GM19023 (cell line): ENCODE measurements at regions not wholly inside any gene's neighbourhood (a gene's known extent, or its start where the extent isn't known, plus 50 kb on each side); places are given as distances from the start of the nearest gene placed in this dataset.

Experiments used
- ATAC-seq: cut with Tn5 transposase; IDR thresholded peaks from one replicate; pipeline ENCODE4 v1.9.1; 2021; ENCODE audit warnings: mild to moderate bottlenecking, moderate library complexity; ENCODE audit not compliant: unreplicated experiment

DNA sequence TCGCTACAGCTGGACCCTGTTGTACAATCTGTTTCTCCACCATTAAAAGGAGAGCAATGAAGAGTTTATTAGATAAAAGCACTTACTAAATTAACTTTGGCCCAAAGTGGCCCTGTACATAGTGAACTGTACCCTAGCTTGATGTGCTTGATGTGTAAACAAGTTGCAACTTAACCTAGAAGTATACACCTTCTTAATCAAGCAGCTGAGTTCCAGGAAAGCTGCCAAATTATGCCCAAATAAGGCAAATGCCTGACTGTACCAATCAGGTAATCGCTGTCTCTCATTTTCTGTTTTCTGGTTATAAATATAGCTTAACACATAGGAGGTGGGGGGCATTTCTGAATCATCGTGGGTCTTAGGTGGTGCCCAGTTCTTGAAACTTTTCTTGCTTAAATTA lies 704.8 kb upstream of the CBLB start:
- ATAC-seq: no peak

DNA sequence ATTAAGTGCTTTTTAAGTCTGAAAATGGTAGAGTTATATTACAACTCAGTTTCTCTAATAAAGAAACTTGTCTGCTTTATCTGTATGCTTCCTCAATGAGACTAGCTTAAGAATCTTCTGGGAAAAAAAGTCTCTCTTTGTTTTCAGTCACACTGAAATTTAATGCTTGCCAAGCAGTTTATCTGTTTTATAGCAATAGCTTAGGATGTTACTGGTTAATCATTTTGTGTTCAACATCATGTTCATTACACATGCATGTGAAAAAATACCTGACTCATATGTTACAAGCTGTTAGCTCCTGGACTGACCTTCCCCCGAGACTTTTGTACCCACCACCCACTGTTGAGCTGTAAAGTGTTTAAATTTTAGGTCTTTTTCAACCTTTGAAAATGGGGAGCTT lies 706.2 kb upstream of the CBLB start:
- ATAC-seq: no peak

DNA sequence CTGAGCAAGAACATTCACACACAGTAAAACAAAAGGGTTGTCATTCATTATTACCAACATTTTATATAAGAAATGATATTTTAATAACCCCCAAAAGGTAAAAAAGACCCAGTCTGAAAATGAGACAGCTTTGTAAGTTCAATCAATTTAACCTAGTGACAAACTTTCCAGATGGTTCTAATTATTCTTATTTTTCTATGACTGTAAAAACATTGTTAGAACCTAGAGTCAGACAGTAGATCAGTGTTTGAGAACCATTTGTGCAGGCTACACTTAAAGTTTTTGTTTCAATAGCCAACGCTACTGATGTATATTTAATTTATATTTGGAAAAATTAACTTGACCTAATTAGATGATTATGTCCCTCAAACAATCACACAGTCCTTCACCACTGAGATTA lies 708.4 kb upstream of the CBLB start:
- no peak for ATAC-seq

DNA sequence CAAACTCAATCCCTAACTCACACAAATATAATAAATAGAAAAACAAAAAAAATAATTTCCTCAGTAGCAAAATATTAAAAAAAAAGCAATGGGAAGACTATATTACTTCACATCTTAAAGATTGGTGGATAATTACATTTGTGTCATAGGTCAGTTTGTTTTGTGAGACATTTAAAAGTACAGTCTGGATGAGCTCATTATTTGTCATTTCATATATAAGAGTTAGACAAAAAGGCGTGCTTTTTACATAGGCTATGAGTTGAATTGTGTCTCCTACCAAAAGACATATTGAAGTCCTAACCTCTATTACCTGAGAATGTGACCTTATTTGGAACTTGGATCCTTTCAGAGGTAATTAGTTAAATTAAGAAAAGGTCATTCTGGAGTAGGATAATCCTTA lies 710.1 kb upstream of the CBLB start:
- no peak for ATAC-seq

DNA sequence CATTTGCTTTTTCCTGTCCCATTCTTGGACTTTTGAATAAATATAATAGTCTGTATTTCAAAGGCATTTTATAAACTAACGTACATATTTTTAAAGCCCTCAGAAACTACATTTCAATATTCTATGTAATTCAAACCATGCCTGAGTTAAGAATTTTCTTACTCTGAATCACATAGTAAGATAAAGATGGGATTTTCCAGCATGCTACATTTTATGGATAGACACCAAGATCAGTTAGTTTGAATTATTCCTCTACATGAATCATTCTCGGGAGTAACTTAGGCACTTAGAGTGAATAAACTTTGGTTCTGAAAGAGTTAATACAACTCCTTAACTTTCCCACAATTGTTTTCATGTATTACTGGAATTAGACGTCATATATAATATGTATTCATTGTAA lies 713.3 kb upstream of the CBLB start:
- ATAC-seq: no peak

DNA sequence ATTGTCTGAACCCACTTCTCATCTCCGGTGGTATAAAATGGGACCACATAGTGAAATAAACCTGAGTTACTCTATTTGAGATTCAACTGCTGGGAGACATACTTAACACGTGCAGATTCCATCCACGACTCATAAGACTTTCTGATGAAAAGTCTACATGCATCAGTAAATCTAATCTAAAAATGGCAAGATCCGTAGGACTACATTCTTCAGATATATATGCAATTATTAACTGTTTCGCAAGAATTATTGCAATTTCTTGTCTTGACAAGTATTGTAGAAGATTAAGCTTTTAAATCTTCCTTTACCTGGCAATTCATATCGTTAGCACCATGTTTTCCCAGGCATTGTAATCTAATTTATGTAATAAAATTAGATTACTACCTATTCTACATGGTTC lies 718.7 kb upstream of the CBLB start:
- no peak for ATAC-seq

DNA sequence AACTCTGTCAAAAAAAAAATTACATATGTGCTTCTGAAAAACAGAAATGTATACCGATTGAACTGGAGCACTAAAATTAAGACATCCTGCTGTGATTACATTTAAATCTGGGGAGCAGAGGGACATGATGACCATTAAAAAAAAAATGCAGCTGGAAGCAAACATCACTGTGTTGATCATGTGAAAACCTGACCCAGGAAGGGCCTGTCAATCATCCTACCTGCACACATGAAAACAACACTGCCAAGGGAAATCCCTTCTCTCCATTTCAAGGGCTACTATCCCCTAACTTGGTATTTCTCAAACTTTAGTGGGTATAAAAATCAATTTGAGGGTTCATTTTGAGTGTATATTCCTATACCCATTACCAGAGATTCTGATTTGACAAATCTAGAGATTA lies 719.9 kb upstream of the CBLB start:
- no peak for ATAC-seq

DNA sequence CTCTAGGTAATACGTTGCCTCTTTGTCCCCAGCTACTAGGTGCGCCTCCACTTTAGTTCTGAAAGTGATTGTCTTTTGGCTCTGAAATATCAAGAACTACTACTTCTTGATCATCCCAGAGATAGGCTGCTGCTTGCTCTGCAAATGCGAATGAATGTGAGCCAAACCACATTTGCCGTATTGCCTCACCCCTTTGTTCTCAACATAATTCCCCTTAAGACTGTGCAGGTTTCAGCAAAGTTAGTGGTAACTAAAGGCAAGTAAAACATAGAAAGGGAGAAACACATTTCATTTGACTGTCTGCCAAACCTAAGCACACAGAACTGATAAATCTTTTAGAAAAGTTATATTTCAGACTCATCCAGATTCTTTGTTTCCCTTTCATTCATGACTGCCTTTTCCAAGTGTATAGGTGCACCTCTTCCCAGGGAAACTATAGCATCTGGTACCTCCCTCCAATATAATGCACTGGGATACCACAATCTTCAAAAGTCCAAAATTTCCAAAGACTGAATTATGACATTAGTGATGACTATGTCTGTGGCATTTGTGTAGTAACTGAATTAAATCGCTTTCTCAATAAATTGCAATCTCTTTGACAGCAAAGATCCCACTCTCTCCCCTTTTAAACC lies 720.6 kb upstream of the CBLB start:
- no peak for ATAC-seq

DNA sequence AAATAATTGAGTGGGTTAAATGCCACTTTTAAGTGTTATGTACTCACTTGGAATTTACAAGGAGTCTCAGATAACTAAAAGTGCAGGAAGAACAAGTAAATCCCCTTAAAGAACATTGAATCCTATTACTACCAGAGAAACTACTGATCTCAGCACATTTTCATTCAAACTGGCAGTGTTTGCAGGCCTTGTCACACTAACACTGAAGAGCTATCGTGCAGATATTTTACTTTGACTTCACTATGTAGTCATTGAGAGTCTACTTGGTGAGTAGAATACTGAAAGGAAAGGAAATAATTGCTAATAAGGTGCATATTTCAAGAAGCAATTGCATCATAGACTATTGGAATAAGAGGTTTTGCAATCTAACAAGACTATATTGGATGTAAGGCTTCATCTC lies 721.4 kb upstream of the CBLB start:
- no peak for ATAC-seq

DNA sequence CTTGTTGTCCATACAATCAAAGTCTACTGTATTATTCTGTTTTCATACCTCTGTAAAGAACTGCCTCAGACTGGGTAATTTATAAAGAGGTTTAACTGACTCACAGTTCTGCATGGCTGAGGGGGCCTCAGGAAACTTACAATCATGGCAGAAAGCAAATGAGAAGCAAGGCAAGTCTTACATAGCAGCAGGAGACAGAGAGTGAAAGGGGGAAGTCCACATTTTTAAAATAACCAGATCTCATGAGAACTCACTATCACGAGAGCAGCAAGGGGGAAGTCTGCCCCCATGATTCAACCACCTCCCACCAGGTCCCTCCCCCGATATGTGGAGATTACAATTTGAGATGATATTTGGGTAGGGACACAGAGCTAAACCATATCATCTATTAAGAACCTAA lies 724.6 kb upstream of the CBLB start:
- no peak for ATAC-seq

DNA sequence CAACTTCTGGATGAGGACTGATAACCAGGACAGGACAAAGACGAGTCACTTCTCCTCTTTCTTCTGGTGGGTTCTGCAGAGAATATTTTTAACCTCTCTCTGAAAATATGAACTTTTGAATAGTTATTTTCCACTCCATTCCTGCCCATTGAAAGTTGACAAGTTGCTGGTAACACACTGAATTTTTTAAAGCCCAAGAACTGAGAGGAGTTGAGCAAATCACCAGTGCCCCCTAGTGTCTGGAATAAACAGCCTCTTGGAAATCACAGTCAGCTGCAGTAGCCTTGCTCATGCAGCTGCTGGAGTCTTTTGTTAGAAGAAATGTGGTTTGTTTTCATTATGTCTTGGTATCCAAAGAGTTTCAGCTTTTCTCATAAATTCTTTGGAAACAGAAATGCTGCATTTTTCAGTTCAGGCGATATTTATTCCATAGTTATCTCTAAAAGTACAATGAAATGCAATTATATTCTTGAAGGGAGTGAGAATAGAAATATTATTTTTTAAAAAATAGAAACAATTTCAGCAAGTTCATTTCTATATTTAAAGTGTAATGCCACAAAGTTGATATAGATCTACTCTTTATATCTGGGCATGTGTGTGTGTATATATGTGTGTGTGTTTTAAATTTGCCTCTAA lies 741.0 kb upstream of the CBLB start:
- ATAC-seq: no peak

DNA sequence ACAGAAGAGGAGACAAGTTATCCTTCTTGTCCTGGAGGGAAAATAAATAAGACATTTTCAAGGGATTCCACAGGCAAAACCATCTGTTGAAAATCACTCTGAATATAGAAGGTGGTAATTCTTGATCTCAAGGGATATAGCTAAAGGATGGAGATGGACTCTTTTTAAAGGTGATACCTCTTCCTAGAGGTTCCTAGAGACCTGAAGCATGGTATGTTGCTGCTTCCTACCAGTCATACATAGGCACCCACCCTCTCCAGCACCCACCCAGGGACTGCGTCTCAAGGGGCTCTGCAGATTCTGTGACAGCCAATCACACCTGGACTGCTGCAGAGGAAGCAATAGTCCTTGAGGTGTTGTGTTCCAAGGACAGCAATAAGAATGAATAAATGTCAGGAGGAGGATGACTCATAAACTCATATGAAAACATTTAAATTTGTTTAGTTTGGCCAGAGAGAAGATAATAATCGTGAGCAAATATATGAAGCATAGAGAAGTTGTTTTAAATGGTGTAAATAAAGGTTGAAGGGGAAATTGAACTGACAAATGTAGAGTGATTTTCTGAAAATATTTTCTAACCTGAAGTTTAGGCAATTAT lies 741.6 kb upstream of the CBLB start:
- ATAC-seq: no peak

DNA sequence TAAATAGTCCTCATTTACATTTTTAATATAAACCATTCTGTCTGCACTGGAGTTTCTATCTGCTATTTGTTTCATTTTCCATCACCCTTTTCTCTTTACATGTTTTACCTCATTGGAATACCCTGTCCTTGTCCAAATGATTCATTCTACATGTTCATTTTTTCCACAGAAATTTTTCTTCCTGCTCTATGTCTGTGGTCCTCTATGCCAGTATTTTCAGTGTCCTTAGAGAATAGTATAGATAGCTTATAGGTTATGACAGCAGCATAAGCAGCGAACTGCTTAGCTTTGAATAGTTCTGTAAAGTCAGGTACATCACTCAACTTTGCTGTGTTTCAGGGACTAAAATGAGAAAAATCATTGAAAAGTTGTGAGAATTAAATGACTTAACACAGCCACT lies 742.3 kb upstream of the CBLB start:
- ATAC-seq: no peak

DNA sequence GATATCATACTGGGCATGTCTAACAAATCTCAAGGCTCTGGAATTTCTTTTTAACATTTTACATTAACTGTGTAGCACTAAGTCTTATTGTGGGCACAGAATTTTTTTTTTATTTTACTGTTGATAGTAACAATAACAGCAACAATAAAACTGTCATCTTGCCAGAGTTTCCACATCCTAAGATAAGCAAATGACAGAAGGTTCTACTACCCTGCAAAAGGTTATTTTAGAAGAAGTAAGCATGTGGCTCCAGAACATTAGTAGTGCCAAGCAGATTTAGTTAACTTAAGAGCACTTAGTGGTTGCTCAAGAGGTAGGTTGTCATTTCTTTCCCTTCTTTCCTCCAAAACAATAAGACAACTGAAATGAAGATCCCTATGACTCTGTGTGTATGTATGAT lies 743.0 kb upstream of the CBLB start:
- no peak for ATAC-seq

DNA sequence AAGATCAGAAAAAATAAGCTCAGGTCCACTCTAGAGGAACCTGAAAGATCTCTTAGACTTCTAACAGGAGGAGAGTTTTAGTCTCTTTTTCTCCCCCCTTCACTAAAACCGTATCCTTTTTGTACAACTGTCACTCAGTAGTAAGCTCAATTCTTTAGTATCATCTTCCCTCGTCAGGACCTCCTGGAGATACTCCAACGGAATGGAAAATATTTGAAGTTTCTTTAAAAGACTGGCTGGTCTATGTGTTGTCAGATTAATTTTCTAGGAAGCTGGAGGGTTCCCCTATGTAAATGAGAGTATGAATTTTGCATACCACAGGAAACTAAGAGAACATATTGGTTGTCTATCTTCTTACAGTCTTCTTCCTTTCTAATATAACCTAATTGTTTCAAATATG lies 747.7 kb upstream of the CBLB start:
- ATAC-seq: no peak

DNA sequence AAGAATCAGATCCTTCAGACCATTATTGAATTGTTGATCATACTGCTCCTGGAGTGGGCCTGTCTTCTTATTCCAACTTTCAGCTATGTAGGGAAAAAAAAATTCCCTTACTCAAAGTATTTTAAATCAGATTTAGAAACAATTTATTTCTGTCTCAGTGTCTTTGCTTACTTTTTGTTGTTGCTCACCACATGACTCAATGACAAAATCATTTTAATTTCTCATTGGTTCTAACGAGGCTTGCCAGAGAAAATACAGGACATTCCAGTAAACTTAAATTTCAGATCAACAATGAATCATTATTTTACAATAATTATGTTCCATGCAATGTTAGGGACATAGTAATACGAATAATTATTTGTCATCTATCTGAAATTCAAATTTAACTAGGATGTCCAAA lies 748.5 kb upstream of the CBLB start:
- no peak for ATAC-seq

DNA sequence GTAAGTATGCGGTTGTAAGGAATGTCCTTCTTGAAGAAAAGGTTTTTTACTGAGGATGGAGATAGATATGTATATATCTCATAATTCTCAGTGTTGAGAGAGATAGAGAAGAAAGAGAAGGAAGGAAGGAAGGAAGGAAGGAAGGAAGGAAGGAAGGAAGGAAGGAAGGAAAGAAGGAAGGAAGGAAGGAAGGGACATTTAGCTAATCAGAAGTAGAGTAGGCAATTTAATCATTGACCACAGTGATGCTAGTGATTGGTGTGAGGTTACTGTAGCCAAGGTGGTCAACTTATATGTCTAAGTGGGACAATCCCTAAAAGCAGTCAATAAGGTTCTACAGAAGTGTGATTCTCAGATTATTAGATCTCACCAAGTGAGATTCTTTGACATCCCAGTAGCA lies 751.8 kb upstream of the CBLB start:
- no peak for ATAC-seq

DNA sequence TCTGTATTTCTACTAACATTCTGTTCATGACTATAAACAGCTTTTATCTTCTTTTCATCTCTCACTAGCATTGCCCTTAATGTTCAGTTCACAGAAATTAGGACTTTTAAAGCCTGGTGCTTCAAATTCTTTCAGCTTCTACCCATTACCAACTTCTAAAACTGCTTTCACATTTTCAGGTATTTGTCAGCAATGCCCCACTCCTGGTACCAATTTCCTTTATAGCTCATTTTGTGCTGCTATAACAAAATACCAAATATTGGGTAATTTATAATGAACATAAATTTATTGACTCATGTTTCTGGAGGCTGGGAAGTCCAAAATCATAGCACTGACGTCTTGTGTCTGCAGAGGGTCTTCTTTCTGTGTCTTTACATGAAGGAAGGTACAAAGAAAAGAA lies 753.1 kb upstream of the CCDC54 start:
- ATAC-seq: no peak

DNA sequence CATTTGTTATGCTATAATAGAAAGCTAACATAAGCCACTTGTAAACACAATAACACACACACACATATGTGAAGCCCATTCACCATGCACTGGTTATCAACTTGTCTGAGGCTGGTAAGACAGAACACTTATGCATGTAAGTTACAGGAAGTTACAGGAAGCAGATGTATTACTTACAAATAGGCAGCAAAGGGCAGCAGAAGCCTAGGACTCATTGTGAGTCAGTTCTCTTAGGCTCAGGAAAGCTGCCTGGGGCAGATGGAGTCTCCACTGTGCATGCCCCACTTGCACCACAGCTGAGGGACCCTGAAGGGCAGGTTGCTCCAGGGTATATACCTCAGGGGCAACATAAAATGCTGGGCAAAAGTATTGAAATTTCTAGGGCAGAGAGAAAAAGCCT lies 748.8 kb upstream of the CCDC54 start:
- ATAC-seq: no peak

DNA sequence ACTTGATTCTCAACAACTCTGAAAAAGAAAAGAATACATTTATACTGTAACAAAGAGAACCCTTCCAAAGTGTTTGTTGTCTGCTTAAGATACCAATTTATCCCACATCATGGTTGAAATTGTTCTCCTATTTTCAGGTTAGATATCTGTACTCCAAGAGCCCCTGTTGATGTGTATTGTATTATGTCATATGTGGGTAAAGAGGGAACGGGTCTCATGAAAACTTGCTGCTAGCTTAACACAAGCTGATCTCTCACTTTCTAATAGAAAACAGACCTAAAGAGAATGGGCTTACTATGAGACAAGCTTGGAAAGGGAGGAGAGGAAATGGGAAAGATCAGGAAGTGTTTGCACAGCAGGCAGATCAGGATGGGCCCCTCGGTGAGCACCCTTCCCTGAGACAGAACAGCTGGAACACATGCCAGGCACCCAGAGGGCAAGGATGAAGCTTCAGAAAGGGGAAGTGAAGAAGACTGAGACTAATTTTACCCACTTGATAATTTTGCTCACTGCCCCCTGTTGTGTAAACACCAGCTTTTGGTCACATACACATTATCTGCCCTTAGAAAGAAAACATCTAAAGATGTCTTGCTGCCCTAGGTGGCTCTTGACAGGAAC lies 747.9 kb upstream of the CCDC54 start:
- ATAC-seq: no peak

DNA sequence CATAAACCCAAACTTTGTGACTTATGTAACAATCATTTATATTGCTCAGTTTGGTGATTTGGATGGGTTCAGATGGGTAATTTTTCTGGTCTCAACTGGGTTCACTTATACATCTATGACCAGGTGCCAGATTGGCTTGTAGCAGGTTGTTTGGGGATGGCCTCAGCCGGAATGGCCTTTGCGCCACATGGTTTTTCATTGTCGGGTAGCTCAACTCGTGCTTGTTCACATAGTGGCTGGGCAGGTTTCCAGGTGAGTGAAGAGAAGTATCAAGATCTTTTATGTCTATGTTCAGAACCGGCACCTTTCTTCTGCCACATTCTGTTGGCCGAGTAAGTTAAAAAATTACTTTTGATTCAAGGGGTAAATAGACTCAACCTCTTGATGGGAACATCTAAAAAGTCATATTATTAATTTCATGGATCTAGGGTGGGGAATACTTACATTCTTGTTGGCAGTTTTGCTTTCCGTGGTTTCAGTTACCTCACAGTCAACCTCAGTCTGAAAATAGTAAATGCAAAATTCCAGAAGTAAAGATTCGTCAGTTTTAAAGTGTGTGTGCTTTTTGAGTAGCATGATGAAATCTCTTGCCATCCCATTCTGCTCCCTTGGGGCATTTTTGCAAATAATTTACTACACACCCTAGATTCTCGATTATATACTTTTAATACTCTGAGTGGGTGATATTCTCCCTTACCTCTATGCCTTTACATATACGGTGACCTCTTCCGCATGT lies 745.7 kb upstream of the CCDC54 start:
- ATAC-seq: no peak

DNA sequence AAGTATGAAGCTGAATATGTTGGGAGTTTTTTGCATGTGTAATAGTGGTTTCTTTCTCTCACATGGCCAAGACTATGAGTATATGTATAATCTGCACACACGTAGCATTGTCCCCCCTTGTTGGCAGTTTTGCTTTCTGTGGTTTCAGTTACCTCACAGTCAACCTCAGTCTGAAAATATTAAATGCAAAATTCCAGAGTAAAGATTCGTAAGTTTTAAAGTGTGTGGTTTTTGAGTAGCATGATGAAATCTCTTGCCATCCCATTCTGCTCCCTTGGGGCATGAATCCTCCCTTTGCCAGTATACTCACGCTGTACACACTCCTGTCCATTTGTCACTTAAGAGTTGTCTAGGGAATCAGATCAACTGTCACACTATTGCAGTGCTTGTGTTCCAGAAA lies 742.0 kb upstream of the CCDC54 start:
- peak; percentile 64 for ATAC-seq
